HG02642 (cell line): ENCODE measurements at regions not wholly inside any gene's neighbourhood (a gene's known extent, or its start where the extent isn't known, plus 50 kb on each side); places are given as distances from the start of the nearest gene placed in this dataset.
"Not testable (repeated sequence)": the region's sequence is repeated elsewhere in the genome, so short reads cannot be mapped to it uniquely, and the experiment has no call there.

Experiments used
- ATAC-seq: cut with Tn5 transposase; IDR thresholded peaks from one replicate; pipeline ENCODE4 v1.9.1; 2021; ENCODE audit warnings: mild to moderate bottlenecking; ENCODE audit not compliant: unreplicated experiment, poor library complexity

- no peak for ATAC-seq
Observed at GRCh38 chr12:108424816-108425215, 85.7 kb upstream of the CMKLR1 start.

GRCh38 chr12:108424026-108424425 is 84.9 kb upstream of the CMKLR1 start:
- no peak for ATAC-seq

GRCh38 chr12:108423486-108423885 is 84.4 kb upstream of the CMKLR1 start:
- ATAC-seq = no peak

- not testable (repeated sequence) for ATAC-seq
Observed at GRCh38 chr12:108421082-108421481, 82.0 kb upstream of the CMKLR1 start.

- ATAC-seq = not testable (repeated sequence)
Observed at GRCh38 chr12:108420421-108420820, 81.3 kb upstream of the CMKLR1 start.

GRCh38 chr12:108419949-108420348 is 80.8 kb upstream of the CMKLR1 start:
- no peak for ATAC-seq

- no peak for ATAC-seq
Observed at GRCh38 chr12:108418164-108418890, 79.2 kb upstream of the CMKLR1 start.

- ATAC-seq = no peak
Observed at GRCh38 chr12:108414021-108414420, 74.9 kb upstream of the CMKLR1 start.

- no peak for ATAC-seq
Observed at GRCh38 chr12:108410689-108411088, 71.6 kb upstream of the CMKLR1 start.

GRCh38 chr12:108409481-108409880 is 70.4 kb upstream of the CMKLR1 start:
- ATAC-seq = no peak

GRCh38 chr12:108403952-108404351 is 64.8 kb upstream of the CMKLR1 start:
- ATAC-seq = no peak

GRCh38 chr12:108401964-108402363 is 62.9 kb upstream of the CMKLR1 start:
- no peak for ATAC-seq

GRCh38 chr12:108400900-108401480 is 61.9 kb upstream of the CMKLR1 start:
- no peak for ATAC-seq

GRCh38 chr12:108400481-108400880 is 61.4 kb upstream of the CMKLR1 start:
- ATAC-seq = no peak

GRCh38 chr12:108400056-108400455 is 60.9 kb upstream of the CMKLR1 start:
- ATAC-seq = no peak

- no peak for ATAC-seq
Observed at GRCh38 chr12:108399514-108399913, 60.4 kb upstream of the CMKLR1 start.

GRCh38 chr12:108394196-108394595 is 55.1 kb upstream of the CMKLR1 start:
- ATAC-seq = no peak

GRCh38 chr12:108392284-108392683 is 53.2 kb upstream of the CMKLR1 start:
- no peak for ATAC-seq

- ATAC-seq = no peak
Observed at GRCh38 chr12:108390495-108391203, 51.5 kb upstream of the CMKLR1 start.

- ATAC-seq = no peak
Observed at GRCh38 chr12:108389544-108389943, 50.4 kb upstream of the CMKLR1 start.
